ENCODE measurements at regions not wholly inside any gene's neighbourhood (a gene's known extent, or its start where the extent isn't known, plus 50 kb on each side); places are given as distances from the start of the nearest gene placed in this dataset.

DNA sequence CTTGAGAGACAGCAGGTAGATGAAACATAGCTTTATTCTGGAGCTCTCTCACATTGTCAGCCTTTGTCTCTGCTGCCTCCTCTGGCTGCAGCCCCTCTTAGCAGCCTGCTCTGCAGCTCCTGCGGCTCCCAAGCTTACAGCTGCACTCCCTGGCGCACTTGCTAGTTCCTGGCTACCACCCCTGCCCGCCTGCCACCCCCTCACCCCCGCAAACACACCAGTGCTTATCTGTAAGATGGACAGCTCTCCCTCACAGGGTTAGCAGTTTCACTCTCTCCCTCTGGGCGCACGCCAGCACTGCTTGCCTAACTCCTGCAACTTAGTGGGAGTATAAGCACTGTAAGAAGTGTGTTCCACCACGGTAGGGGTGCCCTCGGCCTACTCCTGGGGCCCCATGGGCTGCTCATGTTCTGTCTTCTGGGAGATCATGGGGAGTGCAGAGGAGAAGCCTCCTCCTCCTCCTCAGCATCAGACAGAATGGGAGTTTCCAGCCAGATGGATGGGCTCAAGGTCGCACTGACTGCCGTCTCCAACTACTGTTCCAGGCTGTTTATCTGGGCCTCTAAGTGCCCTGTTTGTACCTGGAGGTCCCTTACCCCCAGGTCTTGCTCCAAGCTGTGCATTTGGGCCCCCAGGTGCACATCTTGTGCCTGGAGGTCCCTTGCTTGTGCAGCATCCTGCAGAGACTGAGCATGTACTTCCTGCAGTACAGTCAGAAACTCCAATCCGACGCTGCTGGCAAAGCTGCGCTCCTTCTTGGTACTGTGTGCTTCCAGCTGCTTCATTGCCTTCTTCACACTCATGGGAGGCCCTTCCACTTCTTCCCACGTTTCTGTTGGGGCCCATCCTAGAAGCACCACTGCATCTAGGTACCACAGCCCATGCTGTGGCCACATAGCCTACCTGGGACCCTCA is 1388.1 kb downstream of the AMY1C start:
- H3K79me2 ChIP-seq (ENCODE audit: low read length), result no peaks in the 10 kb centered on the region
- H3K9me3 ChIP-seq (replicated peaks; ENCODE audit: insufficient read depth, low read length), result no peaks in the 10 kb centered on the region
- no peak overlapping the region for H2AFZ ChIP-seq (ENCODE audit: low read length)
- no peaks in the 10 kb centered on the region for H3F3A ChIP-seq (ENCODE audit: insufficient read depth, low read length)
- H3K4me2 ChIP-seq (ENCODE audit: low read depth, low read length), result no peak overlapping the region
- no peaks in the 10 kb centered on the region for H4K20me1 ChIP-seq (ENCODE audit: insufficient read depth, low read length)
- no peak overlapping the region for H3K27ac ChIP-seq (ENCODE audit: low read length)
- peak; percentile 12 for DNase-seq
- no peaks in the 10 kb centered on the region for H3K4me1 ChIP-seq (ENCODE audit: low read length)
- no peaks in the 10 kb centered on the region for H3K36me3 ChIP-seq (replicated peaks; ENCODE audit: insufficient read depth, low read length)
- TF ChIP-seq EZH2phosphoT487 (IDR thresholded peaks at IDR 0.05; ENCODE audit: low read length) (no peak), EZH2 (optimal IDR thresholded peaks at IDR 0.05; ENCODE audit: low read depth, low read length) (no peak)
- TF ChIP-seq, protein P1, sequence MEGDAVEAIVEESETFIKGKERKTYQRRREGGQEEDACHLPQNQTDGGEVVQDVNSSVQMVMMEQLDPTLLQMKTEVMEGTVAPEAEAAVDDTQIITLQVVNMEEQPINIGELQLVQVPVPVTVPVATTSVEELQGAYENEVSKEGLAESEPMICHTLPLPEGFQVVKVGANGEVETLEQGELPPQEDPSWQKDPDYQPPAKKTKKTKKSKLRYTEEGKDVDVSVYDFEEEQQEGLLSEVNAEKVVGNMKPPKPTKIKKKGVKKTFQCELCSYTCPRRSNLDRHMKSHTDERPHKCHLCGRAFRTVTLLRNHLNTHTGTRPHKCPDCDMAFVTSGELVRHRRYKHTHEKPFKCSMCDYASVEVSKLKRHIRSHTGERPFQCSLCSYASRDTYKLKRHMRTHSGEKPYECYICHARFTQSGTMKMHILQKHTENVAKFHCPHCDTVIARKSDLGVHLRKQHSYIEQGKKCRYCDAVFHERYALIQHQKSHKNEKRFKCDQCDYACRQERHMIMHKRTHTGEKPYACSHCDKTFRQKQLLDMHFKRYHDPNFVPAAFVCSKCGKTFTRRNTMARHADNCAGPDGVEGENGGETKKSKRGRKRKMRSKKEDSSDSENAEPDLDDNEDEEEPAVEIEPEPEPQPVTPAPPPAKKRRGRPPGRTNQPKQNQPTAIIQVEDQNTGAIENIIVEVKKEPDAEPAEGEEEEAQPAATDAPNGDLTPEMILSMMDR (IDR thresholded peaks at IDR 0.05; ENCODE audit: low read length), result no peak
- H3K27me3 ChIP-seq (replicated peaks; ENCODE audit: insufficient read depth, low read length), result no peaks in the 10 kb centered on the region
- no peak overlapping the region for H3K9ac ChIP-seq (ENCODE audit: low read length)
- H3K9me2 ChIP-seq (replicated peaks; ENCODE audit: insufficient read depth, low read length), result no peaks in the 10 kb centered on the region
- H3K4me3 ChIP-seq (ENCODE audit: low read length), result no peak overlapping the region

DNA sequence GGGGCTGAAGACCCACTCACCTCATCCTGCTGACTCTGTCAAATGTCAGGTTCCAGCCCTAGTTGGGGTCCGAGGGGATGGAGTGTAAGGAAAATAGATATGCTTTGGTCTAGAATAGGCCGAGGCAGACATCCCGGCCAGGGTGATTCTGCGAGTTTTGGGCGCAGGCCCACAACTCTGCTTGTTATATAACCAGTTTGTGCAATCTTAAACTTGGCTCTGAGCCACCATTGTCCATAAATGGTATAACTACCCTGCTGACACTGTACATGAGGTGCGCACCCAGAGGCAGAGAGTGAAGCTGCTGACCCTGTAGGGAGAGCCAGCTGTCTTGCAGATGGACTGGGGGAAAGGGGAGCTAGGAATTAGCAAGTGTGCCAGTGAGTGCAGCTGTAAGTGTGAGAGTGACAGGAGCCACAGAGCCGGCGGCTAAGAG is 1388.8 kb downstream of the AMY1C start:
- no peaks in the 10 kb centered on the region for H3K9me3 ChIP-seq (replicated peaks; ENCODE audit: insufficient read depth, low read length)
- H3K36me3 ChIP-seq (replicated peaks; ENCODE audit: insufficient read depth, low read length), result no peaks in the 10 kb centered on the region
- DNase-seq, result no peak
- H3K27ac ChIP-seq (ENCODE audit: low read length), result no peak overlapping the region
- H3K9ac ChIP-seq (ENCODE audit: low read length), result no peak overlapping the region
- H3K4me1 ChIP-seq (ENCODE audit: low read length), result no peaks in the 10 kb centered on the region
- no peaks in the 10 kb centered on the region for H3K79me2 ChIP-seq (ENCODE audit: low read length)
- H3K9me2 ChIP-seq (replicated peaks; ENCODE audit: insufficient read depth, low read length), result no peaks in the 10 kb centered on the region
- no peak overlapping the region for H3K4me3 ChIP-seq (ENCODE audit: low read length)
- no peaks in the 10 kb centered on the region for H4K20me1 ChIP-seq (ENCODE audit: insufficient read depth, low read length)
- H3K4me2 ChIP-seq (ENCODE audit: low read depth, low read length), result no peak overlapping the region
- H2AFZ ChIP-seq (ENCODE audit: low read length), result no peak overlapping the region
- H3K27me3 ChIP-seq (replicated peaks; ENCODE audit: insufficient read depth, low read length), result no peaks in the 10 kb centered on the region
- H3F3A ChIP-seq (ENCODE audit: insufficient read depth, low read length), result no peaks in the 10 kb centered on the region
- TF ChIP-seq, protein P1 (IDR thresholded peaks at IDR 0.05; ENCODE audit: low read length), result no peak
- TF ChIP-seq EZH2phosphoT487 (IDR thresholded peaks at IDR 0.05; ENCODE audit: low read length) (no peak), EZH2 (optimal IDR thresholded peaks at IDR 0.05; ENCODE audit: low read depth, low read length) (no peak)

DNA sequence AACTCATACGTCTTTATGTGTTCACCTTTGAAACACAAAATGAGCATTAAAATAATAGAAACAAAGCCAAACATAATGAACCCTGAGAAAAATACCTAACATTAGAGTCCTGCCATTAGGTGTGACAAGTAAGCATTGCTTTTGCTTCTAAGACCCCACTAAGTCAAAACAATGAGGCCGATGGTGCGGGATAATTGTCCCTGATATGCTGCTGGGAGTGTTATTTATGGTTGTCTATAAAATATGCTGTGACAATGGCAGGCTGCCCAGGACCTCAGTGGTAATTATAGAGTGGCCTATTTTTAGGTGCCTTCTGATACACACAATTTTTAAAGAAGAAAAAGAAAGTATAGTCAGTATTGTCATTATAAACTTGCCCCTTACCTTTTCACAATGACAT is 1423.1 kb downstream of the AMY1C start:
- no peak overlapping the region for H3K27ac ChIP-seq (ENCODE audit: low read length)
- H3K9ac ChIP-seq (ENCODE audit: low read length), result no peak overlapping the region
- DNase-seq, result no peak
- no peaks in the 10 kb centered on the region for H3K9me3 ChIP-seq (replicated peaks; ENCODE audit: insufficient read depth, low read length)
- no peaks in the 10 kb centered on the region for H4K20me1 ChIP-seq (ENCODE audit: insufficient read depth, low read length)
- no peaks in the 10 kb centered on the region for H3K4me1 ChIP-seq (ENCODE audit: low read length)
- no peaks in the 10 kb centered on the region for H3K79me2 ChIP-seq (ENCODE audit: low read length)
- no peak overlapping the region for H3K4me3 ChIP-seq (ENCODE audit: low read length)
- H3K36me3 ChIP-seq (replicated peaks; ENCODE audit: insufficient read depth, low read length), result no peaks in the 10 kb centered on the region
- no peaks in the 10 kb centered on the region for H3K27me3 ChIP-seq (replicated peaks; ENCODE audit: insufficient read depth, low read length)
- TF ChIP-seq, protein P1 (IDR thresholded peaks at IDR 0.05; ENCODE audit: low read length), result no peak
- TF ChIP-seq EZH2 (optimal IDR thresholded peaks at IDR 0.05; ENCODE audit: low read depth, low read length), result no peak
- TF ChIP-seq EZH2phosphoT487 (IDR thresholded peaks at IDR 0.05; ENCODE audit: low read length), result no peak
- H3F3A ChIP-seq (ENCODE audit: insufficient read depth, low read length), result no peaks in the 10 kb centered on the region
- H3K4me2 ChIP-seq (ENCODE audit: low read depth, low read length), result no peak overlapping the region
- no peaks in the 10 kb centered on the region for H3K9me2 ChIP-seq (replicated peaks; ENCODE audit: insufficient read depth, low read length)
- H2AFZ ChIP-seq (ENCODE audit: low read length), result no peak overlapping the region

Measured in MM.1S (cell line).